NCI-H460 (cell line): ENCODE measurements at regions not wholly inside any gene's neighbourhood (a gene's known extent, or its start where the extent isn't known, plus 50 kb on each side); places are given as distances from the start of the nearest gene placed in this dataset.
"Not testable (repeated sequence)": the region's sequence is repeated elsewhere in the genome, so short reads cannot be mapped to it uniquely, and the experiment has no call there.

Experiments
- DNase-seq: peaks from one replicate; pipeline ENCODE4 v3.0.0-alpha.2; 2016; ENCODE audit warnings: low read depth; ENCODE audit errors: extremely low read depth

DNA sequence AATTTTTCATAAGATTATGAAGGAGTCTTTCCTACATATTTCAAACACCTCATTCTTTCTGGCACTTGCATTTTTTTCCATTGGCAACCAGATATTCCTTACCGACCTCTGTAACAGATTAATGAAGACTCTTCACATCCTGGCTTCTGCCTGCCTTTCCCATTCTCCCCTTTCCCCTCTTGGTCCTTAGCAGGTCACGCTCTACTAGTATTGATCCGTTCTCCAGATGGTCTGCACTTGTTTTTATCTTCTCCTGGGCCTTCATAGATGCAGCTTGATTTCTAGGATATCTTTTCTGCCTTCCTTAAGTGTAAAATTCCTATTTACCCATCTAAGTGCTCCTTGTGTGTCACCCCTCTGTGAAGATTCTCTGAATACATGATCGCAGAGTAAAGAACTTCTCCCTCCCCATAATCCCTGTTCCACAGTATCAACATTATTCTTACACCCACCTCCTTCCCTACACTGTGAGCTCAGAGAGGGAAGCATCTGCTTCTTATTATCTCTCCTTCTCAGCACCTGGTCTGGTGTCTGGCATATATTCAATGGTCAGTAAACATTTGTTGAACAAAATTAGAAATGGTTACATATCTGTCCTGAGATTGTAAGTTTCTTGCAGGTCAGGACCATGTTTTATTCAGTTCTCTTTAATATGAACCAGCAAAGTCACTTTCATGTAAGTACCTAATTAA lies 654.2 kb downstream of the REEP3 start:
- DNase-seq = no peak

DNA sequence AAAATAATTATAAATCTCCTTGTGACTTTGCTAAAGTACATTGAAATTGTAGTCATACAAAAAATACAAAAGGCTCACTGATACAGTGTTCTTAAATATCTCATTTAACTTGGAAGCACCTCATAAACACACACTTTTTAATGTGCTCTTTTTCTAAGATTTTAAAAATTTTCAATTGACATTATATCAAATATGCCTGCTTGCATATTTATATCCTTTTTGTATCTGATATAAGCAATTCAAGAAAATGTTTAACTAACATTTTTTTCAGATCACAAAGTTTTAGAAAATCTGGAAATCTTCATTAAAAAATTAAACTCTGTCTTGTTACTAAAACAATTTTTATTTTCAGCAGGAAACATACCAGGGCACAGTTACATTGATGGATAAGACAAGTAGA lies 661.5 kb downstream of the REEP3 start:
- no peak for DNase-seq

DNA sequence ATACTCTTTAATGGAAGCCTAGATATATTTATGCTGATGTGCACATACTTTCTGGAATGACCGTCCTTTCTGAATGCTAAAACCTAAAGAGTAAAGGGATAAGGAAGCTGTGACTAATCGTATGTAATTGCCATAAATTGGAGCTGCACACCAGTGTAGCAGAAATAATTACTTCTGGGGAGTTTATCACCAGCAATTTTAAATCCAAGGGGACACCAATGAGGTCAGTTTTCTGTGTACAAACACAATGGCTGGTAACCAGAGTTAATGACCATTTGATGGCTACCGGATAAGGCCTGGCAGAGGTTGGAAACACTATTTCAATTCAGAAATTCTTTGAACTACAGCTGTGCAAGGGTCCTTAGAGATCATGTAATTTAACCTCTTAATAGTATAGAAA lies 670.1 kb downstream of the REEP3 start:
- DNase-seq = no peak

DNA sequence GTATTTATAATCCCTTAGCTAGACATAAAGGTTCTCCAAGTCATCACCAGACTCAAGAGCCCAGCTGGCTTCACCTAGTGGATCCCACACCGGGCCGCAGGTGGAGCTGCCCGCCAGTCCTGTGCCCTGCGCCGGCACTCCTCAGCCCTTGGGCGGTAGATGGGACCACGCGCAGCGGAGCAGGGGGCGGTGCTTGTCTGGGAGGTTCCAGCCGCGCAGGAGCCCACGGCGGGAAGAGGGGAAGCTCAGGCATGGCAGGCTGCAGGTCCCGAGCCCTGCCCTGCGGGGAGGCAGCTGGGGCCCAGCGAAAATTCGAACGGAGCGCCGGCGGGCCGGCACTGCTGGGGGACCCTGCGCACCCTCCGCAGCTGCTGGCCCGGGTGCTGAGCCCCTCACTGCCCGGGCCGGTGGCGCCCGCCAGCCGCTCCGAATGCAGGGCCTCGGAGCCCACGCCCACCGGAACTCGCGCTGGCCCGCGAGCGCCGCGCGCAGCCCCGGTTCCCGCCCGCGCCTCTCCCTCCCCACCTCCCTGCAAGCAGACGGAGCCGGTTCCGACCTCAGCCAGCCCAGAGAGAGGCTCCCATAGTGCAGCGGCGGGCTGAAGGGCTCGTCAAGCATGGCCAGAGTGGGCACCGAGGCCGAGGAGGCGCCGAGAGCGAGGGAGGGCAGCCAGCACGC lies 675.6 kb downstream of the REEP3 start:
- no peak for DNase-seq

DNA sequence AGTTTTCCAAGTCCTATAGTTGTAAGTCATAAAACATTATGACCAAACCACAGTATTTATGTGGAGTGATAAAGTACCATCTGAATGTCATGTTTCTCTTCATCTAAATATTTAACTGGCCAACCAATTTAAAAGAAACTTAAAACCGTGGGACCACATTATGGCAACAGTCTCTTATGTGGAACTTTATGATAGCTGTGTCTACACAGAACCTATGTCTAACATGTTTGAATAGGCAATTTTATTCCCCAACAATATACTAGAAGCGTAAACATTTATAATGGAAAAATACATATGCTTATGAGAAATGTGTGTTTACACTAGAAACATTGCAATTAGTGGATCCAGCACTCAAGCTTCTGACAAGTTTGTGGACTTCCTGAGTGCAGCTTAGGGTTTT lies 680.7 kb downstream of the REEP3 start:
- no peak for DNase-seq

DNA sequence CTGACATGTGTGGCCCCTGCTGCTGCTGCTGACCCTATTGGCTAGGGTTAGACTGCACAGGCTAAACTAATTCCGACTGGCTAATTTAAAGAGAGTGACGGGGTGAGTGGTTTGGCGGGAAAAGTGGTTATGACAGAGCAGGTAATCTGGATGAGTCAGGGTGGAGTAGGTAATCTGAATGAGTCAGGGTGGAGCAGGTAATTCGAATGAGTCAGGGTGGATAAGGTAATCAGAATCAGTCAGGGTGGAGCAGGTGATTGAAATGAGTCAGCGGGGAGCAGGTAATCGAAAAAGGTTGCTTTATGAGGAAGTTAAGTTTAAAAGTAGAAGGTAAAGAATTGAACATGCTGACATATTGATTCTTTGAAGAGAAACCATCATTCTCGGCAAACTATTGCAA lies 683.3 kb downstream of the REEP3 start:
- DNase-seq = not testable (repeated sequence)

DNA sequence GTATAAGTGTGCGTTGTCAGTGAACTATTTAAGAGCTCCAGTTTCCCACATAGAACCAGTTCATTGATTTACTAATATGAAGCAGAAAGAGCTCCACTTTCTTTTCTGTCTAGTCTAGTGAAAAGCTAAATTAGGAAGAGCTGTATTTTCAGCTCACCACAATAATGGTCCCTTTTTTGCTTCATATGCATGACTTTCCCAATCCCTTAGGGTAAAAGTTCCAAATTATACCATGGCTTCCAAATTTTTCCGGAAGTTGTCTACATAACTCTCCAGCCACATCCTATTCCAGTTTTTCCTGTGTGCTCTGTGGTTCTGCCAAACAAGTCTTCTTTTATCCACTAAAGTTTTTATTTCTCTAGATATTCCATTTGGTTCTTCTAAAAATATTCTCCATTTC lies 685.2 kb downstream of the REEP3 start:
- DNase-seq = no peak

DNA sequence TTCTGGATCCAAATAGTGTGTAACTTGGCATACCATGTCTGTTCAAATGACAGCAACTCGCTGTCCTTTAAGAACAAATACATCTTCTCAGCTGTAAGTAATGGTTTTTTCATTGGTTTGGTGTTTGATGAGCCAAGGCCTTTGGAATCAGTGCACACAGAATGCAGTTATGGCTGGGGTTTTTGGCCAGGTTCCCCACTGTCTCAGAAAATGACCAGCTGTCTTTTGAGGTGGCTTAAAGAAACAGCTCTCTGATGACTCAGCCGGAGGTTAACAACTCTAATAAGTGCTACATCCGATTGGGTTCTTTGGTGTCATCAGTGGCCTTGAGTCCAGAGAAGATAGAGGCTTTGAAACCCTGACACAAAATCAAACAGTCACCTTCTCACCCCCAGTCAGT lies 688.4 kb downstream of the REEP3 start:
- DNase-seq = no peak

DNA sequence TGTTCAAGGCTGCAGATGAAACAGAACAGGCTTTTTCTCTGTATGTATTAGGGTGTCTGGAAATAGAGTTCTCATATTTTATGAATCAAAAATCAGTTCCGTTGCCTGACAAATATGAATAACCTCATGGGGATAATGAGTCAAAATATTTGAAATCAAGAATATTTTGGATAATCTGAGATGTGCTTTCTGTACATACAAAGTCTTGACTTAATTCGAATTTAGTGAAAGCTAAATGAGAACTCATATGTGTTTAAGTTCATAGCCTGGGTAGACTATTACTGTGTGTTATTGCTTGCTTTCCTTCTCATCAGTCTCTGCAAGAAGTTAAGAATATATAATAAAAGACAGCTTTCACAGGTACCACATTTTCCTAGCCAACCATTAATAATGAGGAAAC lies 689.0 kb downstream of the REEP3 start:
- DNase-seq = no peak

DNA sequence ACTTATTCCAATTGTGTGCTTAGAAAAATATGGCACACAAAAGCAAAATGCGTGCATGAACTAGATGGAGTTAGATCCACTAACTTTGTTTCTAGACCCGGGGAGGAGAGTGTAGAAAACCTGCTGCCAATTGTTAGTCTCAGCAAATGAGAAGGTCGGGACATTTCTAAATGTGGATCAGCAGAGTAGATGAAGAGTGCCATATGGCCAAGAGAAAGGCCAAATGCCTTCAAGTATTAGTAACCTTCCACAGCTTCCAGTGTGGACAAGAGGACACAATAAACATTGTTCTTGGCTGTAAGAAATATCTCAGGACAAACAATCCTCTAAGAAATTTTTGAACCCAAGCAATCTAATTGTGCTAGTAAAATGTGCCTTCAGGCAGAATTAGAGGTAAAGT lies 690.3 kb downstream of the REEP3 start:
- no peak for DNase-seq

DNA sequence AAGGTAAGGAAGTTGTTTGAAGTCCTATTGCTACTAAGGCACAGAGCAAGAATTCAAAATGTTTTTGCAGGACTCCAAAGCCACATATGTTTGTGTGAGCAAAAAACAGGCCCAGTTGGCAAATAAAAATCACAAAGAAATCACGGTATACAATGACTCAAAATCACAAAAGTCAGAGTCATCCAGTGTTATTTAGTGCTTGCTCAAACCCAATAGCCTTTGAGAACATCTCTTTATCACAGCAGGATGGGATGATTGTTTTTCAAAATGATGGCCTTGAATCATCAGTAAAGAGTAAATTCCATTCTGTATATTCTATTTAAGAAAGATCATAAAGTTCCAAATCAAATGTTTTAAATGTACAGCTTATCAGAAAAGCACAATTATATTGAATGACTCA lies 693.9 kb downstream of the REEP3 start:
- no peak for DNase-seq

DNA sequence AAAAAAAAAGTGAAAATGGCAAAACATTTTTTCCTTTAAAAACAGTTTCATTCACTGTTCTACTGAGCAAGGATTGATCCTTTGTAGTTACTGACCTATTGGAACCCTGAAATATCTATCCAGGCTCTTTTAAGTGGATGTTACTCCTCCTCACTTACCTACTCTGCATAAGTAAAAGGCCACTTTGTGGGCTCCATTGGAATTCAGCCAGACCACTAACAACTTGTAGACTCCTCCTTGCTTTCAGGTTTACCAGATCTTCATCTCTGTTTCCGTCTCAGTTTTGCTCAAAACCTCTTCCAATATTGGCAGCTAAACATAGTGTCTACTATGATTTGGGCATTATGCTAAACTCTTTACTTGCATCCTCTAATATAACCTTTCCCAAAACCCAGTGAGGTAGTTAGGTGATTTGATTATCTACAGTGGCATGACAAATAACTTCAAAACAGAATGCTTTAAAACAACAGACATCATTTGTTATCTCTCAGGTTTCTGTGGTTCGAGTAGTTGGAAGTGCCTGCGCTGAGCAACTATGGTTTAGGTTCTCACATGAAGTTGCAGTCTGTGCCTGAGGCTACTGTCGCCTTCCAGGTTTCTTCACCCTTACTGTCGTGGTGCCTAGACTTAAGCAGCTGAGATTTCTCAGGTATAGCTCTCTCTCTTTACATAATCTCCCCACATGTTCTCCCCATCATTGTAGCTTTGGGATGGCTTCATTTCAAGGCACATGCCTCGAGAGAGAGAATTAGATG lies 698.2 kb downstream of the REEP3 start:
- no peak for DNase-seq

DNA sequence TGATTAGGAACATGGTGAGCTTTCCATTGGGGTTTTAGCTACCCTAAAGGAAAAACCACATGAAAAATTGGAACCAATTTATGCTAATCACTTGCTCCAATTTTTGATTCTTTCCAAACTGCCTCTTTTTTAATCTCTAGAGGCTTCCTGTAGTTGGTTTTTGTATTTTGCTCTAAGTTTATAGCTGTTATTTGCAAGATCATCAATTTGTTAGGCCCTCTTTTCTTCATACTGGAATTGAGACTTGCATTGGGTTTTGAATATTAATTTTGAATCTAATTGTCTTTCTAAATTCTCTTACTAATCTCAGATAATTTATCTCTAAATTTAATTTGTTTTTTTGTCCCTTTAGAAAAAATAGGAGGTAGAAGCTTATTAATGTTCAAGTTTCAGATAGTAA lies 713.3 kb downstream of the REEP3 start:
- no peak for DNase-seq

DNA sequence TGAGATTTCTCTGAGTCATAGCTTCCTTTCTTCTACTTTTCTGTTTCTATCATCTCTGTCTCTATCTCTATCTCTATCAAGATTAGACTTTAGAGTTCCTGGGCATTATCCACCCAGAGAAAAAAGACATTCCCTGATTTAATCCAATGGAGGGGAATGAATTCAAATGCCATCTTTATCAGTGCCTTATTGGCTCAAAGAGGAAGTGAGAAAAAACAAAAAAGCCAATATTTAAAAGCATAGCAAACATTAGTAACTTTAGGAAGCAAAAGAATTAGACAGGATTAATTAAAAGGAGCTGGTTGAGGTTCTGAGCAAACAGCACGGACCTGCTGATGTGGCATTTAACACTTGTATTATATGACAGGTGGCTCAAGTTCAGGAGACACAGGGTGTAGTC lies 736.5 kb downstream of the REEP3 start:
- no peak for DNase-seq

DNA sequence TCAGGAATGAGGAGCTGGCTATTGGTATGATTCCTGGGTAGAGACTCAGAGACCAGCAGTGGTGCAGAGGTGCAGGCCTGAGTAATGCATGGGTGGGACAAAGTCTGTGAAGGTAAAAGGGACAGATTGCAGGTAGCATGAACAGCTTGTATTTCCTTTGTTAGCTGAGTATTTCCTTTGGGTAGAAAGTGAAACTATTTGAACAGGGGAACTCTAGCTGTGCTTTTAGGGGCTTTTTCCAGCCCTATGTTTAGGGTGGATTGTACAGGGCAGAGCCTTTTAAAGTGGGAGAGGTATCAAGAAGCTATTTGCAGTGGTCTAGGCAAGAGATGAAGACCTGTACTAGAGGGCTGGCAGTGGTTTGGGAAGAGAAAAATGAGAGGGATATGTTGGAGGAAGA lies 739.9 kb downstream of the REEP3 start:
- no peak for DNase-seq

DNA sequence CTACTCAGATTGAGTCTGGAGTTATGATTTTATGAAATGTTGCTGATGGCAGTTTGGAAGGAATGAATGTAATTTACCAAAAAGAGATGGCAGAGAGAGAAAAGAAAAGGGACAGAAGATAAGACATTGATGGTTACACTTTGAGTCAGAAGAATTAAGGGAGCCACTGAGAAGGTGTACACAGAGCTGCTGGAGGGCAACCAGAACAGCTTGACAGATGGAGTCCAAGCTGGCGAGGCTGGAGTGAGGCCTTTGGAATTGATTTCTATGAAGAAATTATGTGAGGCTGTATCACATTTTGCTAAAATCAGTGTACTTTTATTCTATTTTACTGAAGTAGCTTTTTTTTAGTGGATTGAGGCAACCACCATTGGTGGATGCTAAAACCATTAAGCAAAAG lies 740.5 kb downstream of the REEP3 start:
- DNase-seq = no peak

DNA sequence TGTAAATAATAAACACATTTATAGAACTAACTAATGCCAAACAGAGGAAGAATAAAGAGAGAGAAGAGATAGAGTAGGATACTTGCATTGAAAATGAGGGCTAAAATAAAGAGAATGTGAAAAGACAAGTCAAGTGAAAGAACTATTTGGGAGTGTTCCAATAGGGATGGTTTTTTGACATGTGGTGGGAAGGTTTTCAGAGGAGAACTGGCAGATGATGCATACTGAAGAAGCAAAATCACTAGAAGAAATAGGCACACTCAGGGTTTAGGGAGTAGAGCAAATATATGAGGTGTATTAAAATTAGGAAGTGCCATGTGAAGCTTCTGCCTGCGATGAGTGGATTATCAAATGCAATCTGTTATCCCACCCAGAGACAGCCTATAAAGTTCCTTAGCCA lies 744.8 kb downstream of the REEP3 start:
- DNase-seq = no peak

DNA sequence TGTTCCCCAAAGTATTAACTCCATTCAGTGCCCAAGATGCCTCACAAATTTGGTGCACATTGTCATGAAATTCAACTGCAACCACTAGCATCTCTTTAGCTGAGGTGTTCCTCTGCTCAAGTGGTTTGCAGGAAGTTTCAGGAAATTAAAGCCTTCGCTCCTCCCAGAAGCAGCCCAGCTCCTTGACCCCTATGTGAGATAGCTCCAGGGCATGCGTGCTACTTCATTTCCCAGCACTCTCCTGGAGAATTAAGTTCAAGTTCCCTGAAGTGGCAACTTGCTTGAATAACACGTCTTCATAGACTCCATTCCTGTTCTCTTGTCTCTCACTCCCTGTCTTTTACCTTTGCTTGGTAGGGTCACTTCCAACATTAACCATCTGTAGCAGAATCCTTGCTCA lies 750.3 kb downstream of the REEP3 start:
- no peak for DNase-seq

DNA sequence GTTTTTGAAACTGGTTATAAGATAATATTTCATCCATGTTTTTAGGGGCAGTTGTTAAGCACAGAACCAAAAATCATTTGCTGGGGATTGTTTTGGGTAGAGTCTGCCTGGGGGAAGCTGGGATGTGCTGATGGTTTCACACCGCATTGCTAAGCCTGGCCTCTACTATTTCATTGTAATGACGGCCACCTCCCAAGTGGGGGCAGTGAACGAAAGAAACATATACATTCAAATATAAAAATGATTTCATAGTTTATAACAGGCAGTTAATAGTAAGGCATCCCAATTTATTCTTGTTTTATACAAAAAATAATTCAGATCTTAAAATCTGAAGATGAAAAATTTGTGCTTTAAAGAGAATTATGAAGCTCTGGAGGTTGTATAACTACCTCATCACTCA lies 750.8 kb downstream of the REEP3 start:
- DNase-seq = no peak

DNA sequence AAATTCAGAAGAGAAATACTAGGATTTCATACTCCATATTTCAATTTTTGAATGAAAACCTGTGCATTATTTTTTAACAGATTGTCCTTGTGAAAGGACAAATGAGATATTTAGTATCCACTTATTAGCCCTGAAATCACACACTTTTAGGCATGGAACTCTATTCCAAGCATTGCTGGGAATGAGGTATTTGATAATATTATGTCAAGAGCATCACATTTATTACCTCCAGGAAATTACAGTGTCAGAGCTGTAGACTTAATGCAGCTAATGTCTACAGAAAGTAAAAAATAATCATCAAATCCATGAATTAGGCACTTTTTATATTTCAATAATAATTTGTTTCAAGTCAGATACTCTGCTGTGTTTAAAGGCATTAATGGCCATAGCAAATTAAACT lies 753.8 kb downstream of the REEP3 start:
- DNase-seq = no peak

DNA sequence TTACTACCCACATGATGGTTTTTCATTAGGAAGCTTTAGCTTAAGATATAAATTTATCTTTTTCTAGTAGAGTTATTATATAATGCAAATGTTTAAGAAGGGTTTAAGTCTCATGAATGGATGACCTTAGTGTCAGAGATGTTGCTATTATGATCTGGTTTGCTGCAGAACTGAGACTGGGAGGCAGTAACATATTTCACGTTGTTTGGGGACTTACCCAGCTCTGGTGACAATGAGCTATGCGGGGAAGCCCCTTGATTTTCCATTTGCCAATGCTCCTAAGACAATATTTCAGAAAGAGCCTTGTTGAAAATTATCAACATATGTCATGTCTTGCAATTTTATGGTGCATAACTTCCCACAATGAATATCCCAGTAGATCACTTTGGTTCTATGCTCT lies 754.6 kb downstream of the REEP3 start:
- no peak for DNase-seq

DNA sequence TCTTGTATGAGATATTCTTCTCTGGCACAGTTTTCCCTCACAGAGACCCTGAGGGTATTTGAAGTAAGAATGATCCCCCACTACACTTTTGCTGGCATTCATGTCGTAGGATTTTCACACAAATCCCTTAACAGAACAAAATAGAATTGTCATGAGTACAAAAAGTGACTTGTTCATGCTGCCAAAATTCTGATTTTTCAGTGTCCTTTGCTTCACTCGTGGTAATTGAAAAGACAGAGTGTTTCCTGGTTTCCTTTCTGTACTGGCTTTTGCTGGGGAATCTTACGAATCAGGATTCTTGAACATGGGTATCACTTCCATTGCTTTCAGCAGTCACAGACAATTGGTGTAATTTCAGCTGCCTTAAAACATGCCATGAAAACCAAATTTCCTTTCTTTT lies 756.3 kb downstream of the REEP3 start:
- DNase-seq = no peak
